Astrocyte (in vitro differentiated cells and primary cell): ENCODE measurements at regions not wholly inside any gene's neighbourhood (a gene's known extent, or its start where the extent isn't known, plus 50 kb on each side); places are given as distances from the start of the nearest gene placed in this dataset.

ENCODE experiments used
- CTCF ChIP-seq: IDR thresholded peaks from 2 replicates; pipeline ENCODE4 v1.5.1; 2011; ENCODE audit warnings: low read depth, mild to moderate bottlenecking, inconsistent platforms, low read length, moderate library complexity; ENCODE audit not compliant: insufficient read depth
- EZH2 ChIP-seq: IDR thresholded peaks from 2 replicates; pipeline ENCODE4 v1.6.1; 2012; ENCODE audit warnings: mild to moderate bottlenecking, low read length, inconsistent platforms; ENCODE audit not compliant: insufficient read depth

- no peak for TF ChIP-seq EZH2
- TF ChIP-seq CTCF = no peak
Observed at GRCh38 chr18:73006331-73006730, 138.5 kb upstream of the NETO1 start.
